K562 (cell line): ENCODE measurements at regions not wholly inside any gene's neighbourhood (a gene's known extent, or its start where the extent isn't known, plus 50 kb on each side); places are given as distances from the start of the nearest gene placed in this dataset.
"Not testable (repeated sequence)": the region's sequence is repeated elsewhere in the genome, so short reads cannot be mapped to it uniquely, and the experiment has no call there.

Experiments
- ATAC-seq: fragments of 200-7000 bp; cut with Tn5 transposase; 3 replicates; pipeline ENCODE4 v1.9.1; 2020; ENCODE audit warnings: moderate library complexity
- BruUV-seq: library from RNA; stranded (reverse); fragments of 400-500 nt; replicated peaks from 2 replicates; lab custom pipeline; 2021; lab: Mats Ljungman, UMichigan
- CTCF ChIA-PET: fragments of 300-600 bp; formaldehyde crosslinking; extraction: SDS; loops from one replicate; lab custom pipeline; 2021; ENCODE audit warnings: low intra/inter-chr PET ratio; lab: Yijun Ruan, JAX
- POLR2A ChIA-PET: fragments of 300-600, 350-650 bp; sonication (Branson Sonifier 250); formaldehyde crosslinking; extraction: SDS; loops from one replicate; lab custom pipeline; 2021; ENCODE audit warnings: antibody characterized with exemption, inconsistent platforms; lab: Yijun Ruan, JAX
- DNase-seq, 4 experiments: peaks; one replicate each; pipeline versions ENCODE4 v3.0.0 to v3.0.0-alpha.2; 2011 to 2018; ENCODE audit warnings: low spot score in 3 of 4, mixed read lengths in 3 of 4; ENCODE audit errors: extremely low read depth in 1 of 4
- FAIRE-seq: peaks from 2 replicates; lab custom pipeline; 2011; peaks lifted over from hg19 to GRCh38; lab: Jason Lieb, UNC
- H2AFZ ChIP-seq: 2 replicates; pipeline ENCODE4 v1.6.0; 2011; ENCODE audit warnings: low read depth, low read length, control low read depth, inconsistent platforms
- H3K27ac ChIP-seq: fragments of 200-600 bp; 3 replicates; pipeline ENCODE4 v1.8.0; 2011; ENCODE audit warnings: low read depth, mild to moderate bottlenecking, control low read depth, inconsistent platforms, low read length, moderate library complexity, mixed read lengths; ENCODE audit errors: extremely low read depth
- H3K27me3 ChIP-seq, 2 experiments: fragments of 300-600 bp in 1 of 2; 2 replicates in 1 of 2; 3 replicates in 1 of 2; pipeline versions ENCODE4 v1.6.0 to v1.8.0; 2011; ENCODE audit warnings: inconsistent platforms in 2 of 2, low read length in 2 of 2, mild to moderate bottlenecking in 1 of 2, mixed read lengths in 1 of 2, moderate library complexity in 1 of 2; ENCODE audit not compliant: control insufficient read depth in 2 of 2, insufficient read depth in 2 of 2
- H3K36me3 ChIP-seq: fragments of 300-600 bp; 3 replicates; pipeline ENCODE4 v1.8.0; 2011; ENCODE audit warnings: mild to moderate bottlenecking, low read length, inconsistent platforms; ENCODE audit not compliant: control insufficient read depth, insufficient read depth
- H3K4me1 ChIP-seq, 2 experiments: fragments of 200-600 bp in 1 of 2; replicated peaks in 1 of 2; 2 replicates in 1 of 2; 3 replicates in 1 of 2; pipeline versions ENCODE4 v1.5.1 to v1.8.0; 2011; ENCODE audit warnings: inconsistent platforms in 2 of 2, low read length in 2 of 2, mild to moderate bottlenecking in 1 of 2, mixed read lengths in 1 of 2, moderate library complexity in 1 of 2; ENCODE audit not compliant: control insufficient read depth in 2 of 2, insufficient read depth in 2 of 2
- H3K4me2 ChIP-seq: 2 replicates; pipeline ENCODE4 v1.6.1; 2011; ENCODE audit warnings: low read length, control low read depth, inconsistent platforms, mixed read lengths; ENCODE audit not compliant: insufficient read depth
- H3K4me3 ChIP-seq: fragments of 200-600 bp; sonication (generic), shearing (Covaris generic); 2 replicates; pipeline ENCODE4 v1.5.1; 2016; ENCODE audit warnings: control low read depth, inconsistent platforms
- H3K79me2 ChIP-seq: fragments of 200-600 bp; 3 replicates; pipeline ENCODE4 v1.8.0; 2011; ENCODE audit warnings: low read length, inconsistent platforms; ENCODE audit not compliant: control insufficient read depth, insufficient read depth
- H3K9ac ChIP-seq, 2 experiments: 2 replicates each; pipeline versions ENCODE4 v1.6.0 to v1.6.1; 2011; ENCODE audit warnings: low read depth in 2 of 2, low read length in 2 of 2, control low read depth in 1 of 2, inconsistent platforms in 1 of 2, mild to moderate bottlenecking in 1 of 2, mixed read lengths in 1 of 2; ENCODE audit not compliant: insufficient read depth in 1 of 2
- H3K9me1 ChIP-seq: one replicate; pipeline ENCODE4 v1.6.0; 2011; ENCODE audit warnings: inconsistent platforms, mild to moderate bottlenecking, low read length, moderate library complexity; ENCODE audit not compliant: control insufficient read depth, insufficient read depth
- H3K9me3 ChIP-seq: replicated peaks from 2 replicates; pipeline ENCODE4 v1.5.1; 2011; ENCODE audit warnings: low read depth, low read length, inconsistent platforms; ENCODE audit not compliant: control insufficient read depth, insufficient read depth
- H4K20me1 ChIP-seq: replicated peaks from 2 replicates; pipeline ENCODE4 v1.6.1; 2011; ENCODE audit warnings: low read length, inconsistent platforms, mixed read lengths; ENCODE audit not compliant: control insufficient read depth, insufficient read depth
- BRF2 ChIP-seq: IDR thresholded peaks from 3 replicates; pipeline ENCODE4 v1.6.1; 2011; ENCODE audit warnings: borderline replicate concordance, mild to moderate bottlenecking; ENCODE audit not compliant: insufficient read length, insufficient read depth
- HDAC1 ChIP-seq, 2 experiments: fragments of 450-650 bp; IDR thresholded peaks; 2 replicates each; pipeline ENCODE4 v1.6.1; 2016 to 2017; ENCODE audit warnings: inconsistent platforms in 1 of 2, mild to moderate bottlenecking in 1 of 2, moderate library complexity in 1 of 2
- KAT2B ChIP-seq: IDR thresholded peaks from one replicate; pipeline ENCODE4 v1.6.1; 2012; ENCODE audit warnings: low read depth, mild to moderate bottlenecking, control low read depth, inconsistent platforms, low read length, moderate library complexity
- MCM7 ChIP-seq, 2 experiments: fragments of 450-650 bp; IDR thresholded peaks; 2 replicates each; pipeline ENCODE4 v1.6.1; 2016 to 2018
- ZBTB17 ChIP-seq: fragments of 450-650 bp; formaldehyde crosslinking; IDR thresholded peaks from 2 replicates; pipeline ENCODE4 v1.4.0; 2020; ENCODE audit warnings: mild to moderate bottlenecking
- WGBS: fragments of 100-300 bp; shearing (Covaris generic); methylation state at CpG from one replicate; pipeline ENCODE4 v1.1.6; 2016; ENCODE audit warnings: low coverage, mixed read lengths; ENCODE audit not compliant: insufficient coverage; ENCODE audit errors: missing lambda C conversion rate; 5-methylcytosine and 5-hydroxymethylcytosine counted together
- in situ Hi-C: fragments of 300-500 bp; cut with MboI; formaldehyde crosslinking; loops from 4 replicates; pipeline ENCODE4 v1.15.0; 2018; ENCODE audit warnings: inconsistent platforms, mixed read lengths
- intact Hi-C: fragments of 100-400 bp; cut with micrococcal nuclease; formaldehyde crosslinking; loops from 2 replicates; pipeline ENCODE4 v1.14.2; 2022

GRCh38 chr13:86651171-86651570 lies 852.0 kb upstream of the SLITRK6 start:
- H3K79me2 ChIP-seq, H4K20me1 ChIP-seq, H3K4me1 ChIP-seq, POLR2A ChIA-PET, H3K9me1 ChIP-seq, H3K36me3 ChIP-seq, H3K9me3 ChIP-seq, H3K27ac ChIP-seq, DNase-seq, H3K27me3 ChIP-seq, FAIRE-seq, H2AFZ ChIP-seq, in situ Hi-C loops, H3K4me2 ChIP-seq, H3K4me3 ChIP-seq, CTCF ChIA-PET, intact Hi-C loops, BruUV-seq, ATAC-seq, H3K9ac ChIP-seq: not testable (repeated sequence)
- WGBS, result 0% methylated on average over 3 of the region's 5 CpGs

- Histone ChIP-seq H2AFZ (no peak overlapping the region), H4K20me1 (no peaks in the 10 kb centered on the region), H3K4me3 (no peak overlapping the region), H3K79me2 (no peaks in the 10 kb centered on the region), H3K4me2 (no peak overlapping the region), H3K9me1 (no peaks in the 10 kb centered on the region), H3K4me1 (no peaks in the 10 kb centered on the region), H3K9me3 (no peaks in the 10 kb centered on the region), H3K27me3 (no peaks in the 10 kb centered on the region), H3K9ac (no peak overlapping the region), H3K36me3 (no peaks in the 10 kb centered on the region), H3K27ac (no peak overlapping the region)
- TF ChIP-seq BRF2, result no peak
- TF ChIP-seq HDAC1 (IDR thresholded peaks at IDR 0.05), result no peak
- no peak for TF ChIP-seq MCM7 (IDR thresholded peaks at IDR 0.05)
- no peak for TF ChIP-seq ZBTB17 (CRISPR knock-in tag)
- TF ChIP-seq KAT2B, result no peak
- POLR2A ChIA-PET, result no interaction called here
- intact Hi-C loops, result no loop called here
- in situ Hi-C loops, result no loop called here
- no peak for FAIRE-seq
- BruUV-seq, result no TSS peak
- CTCF ChIA-PET, result no interaction called here
- DNase-seq, result no peak
- no peak for ATAC-seq
Observed at GRCh38 chr13:86653009-86653408, 853.8 kb upstream of the SLITRK6 start.
